Lower leg skin (tissue), 4 donors: ENCODE measurements at regions not wholly inside any gene's neighbourhood (a gene's known extent, or its start where the extent isn't known, plus 50 kb on each side); places are given as distances from the start of the nearest gene placed in this dataset.

ENCODE experiments used
- DNase-seq, 2 donors: peaks; one replicate each; pipeline ENCODE4 v3.0.0-alpha.2; 2019; ENCODE audit warnings: low spot score in 2 of 2
- H3K4me3 ChIP-seq: fragments of 200-600 bp; sonication (generic); 2 replicates; pipeline ENCODE4 v1.5.1; 2017; ENCODE audit warnings: mild to moderate bottlenecking, low read depth; ENCODE audit not compliant: poor library complexity, severe bottlenecking
- CTCF ChIP-seq, 3 donors: fragments of 450-650 bp; IDR thresholded peaks; one replicate each; pipeline ENCODE4 v1.5.1; 2016; ENCODE audit warnings: antibody characterized with exemption in 3 of 3, mild to moderate bottlenecking in 3 of 3, moderate library complexity in 2 of 3
- POLR2A ChIP-seq, 2 donors: fragments of 450-650 bp; IDR thresholded peaks; one replicate each; pipeline ENCODE4 v1.6.1; 2016 to 2017; ENCODE audit warnings: antibody characterized with exemption in 2 of 2, mild to moderate bottlenecking in 1 of 2, moderate library complexity in 1 of 2
- WGBS, 2 donors: methylation state at CpG; one replicate each; pipeline ENCODE4 v1.1.5; 2018; 5-methylcytosine and 5-hydroxymethylcytosine counted together
- intact Hi-C: fragments of 100-400 bp; cut with DNase I; formaldehyde crosslinking; loops from one replicate; pipeline ENCODE4 v1.15.0; 2023; ENCODE audit warnings: low total_unique reads

- intact Hi-C loops, result no loop called here
- no peak for DNase-seq
- TF ChIP-seq POLR2A (IDR thresholded peaks at IDR 0.05), result no peak
- no peak for TF ChIP-seq CTCF (IDR thresholded peaks at IDR 0.05)
- H3K4me3 ChIP-seq, result no peak overlapping the region
- 78 to 85% methylated on average over 2 of the region's 2 CpGs for WGBS, 2 donors
Measured at GRCh38 chr1:114262337-114262736, 108.7 kb upstream of the SYT6 start.

- intact Hi-C loops, result no loop called here
- 54 to 71% methylated on average over 6 of the region's 6 CpGs for whole genome bisulfite sequencing, 2 donors
- H3K4me3 ChIP-seq, result no peak overlapping the region
- DNase-seq, result no peak
- TF ChIP-seq POLR2A (IDR thresholded peaks at IDR 0.05), result no peak
- no peak for TF ChIP-seq CTCF (IDR thresholded peaks at IDR 0.05)
Measured at GRCh38 chr1:114260805-114261484, 107.3 kb upstream of the SYT6 start.

- DNase-seq, result no peak
- 48 to 49% methylated on average over 2 of the region's 2 CpGs for WGBS, 2 donors
- intact Hi-C loops, result no loop called here
Measured at GRCh38 chr1:114259511-114260160, 106.0 kb upstream of the SYT6 start.

GRCh38 chr1:114258633-114259032 lies 105.0 kb upstream of the SYT6 start:
- intact Hi-C loops, result no loop called here
- TF ChIP-seq POLR2A (IDR thresholded peaks at IDR 0.05) (no peak), CTCF (IDR thresholded peaks at IDR 0.05) (no peak)
- no peak for DNase-seq
- H3K4me3 ChIP-seq, result no peak overlapping the region
- 81% methylated on average over 4 of the region's 4 CpGs for WGBS, 2 donors

More at GRCh38 chr1:114259511-114260160, 106.0 kb upstream of the SYT6 start:
- no peak overlapping the region for H3K4me3 ChIP-seq
- no peak for TF ChIP-seq CTCF (IDR thresholded peaks at IDR 0.05)
- TF ChIP-seq POLR2A (IDR thresholded peaks at IDR 0.05), result no peak

GRCh38 chr1:114258074-114258473 lies 104.4 kb upstream of the SYT6 start:
- no peak for DNase-seq
- 91 to 94% methylated on average over 3 of the region's 3 CpGs for WGBS, 2 donors
- intact Hi-C loops, result no loop called here
- no peak for TF ChIP-seq CTCF (IDR thresholded peaks at IDR 0.05)
- TF ChIP-seq POLR2A (IDR thresholded peaks at IDR 0.05), result no peak
- H3K4me3 ChIP-seq, result no peak overlapping the region
